ENCODE measurements at regions not wholly inside any gene's neighbourhood (a gene's known extent, or its start where the extent isn't known, plus 50 kb on each side); places are given as distances from the start of the nearest gene placed in this dataset.

DNA sequence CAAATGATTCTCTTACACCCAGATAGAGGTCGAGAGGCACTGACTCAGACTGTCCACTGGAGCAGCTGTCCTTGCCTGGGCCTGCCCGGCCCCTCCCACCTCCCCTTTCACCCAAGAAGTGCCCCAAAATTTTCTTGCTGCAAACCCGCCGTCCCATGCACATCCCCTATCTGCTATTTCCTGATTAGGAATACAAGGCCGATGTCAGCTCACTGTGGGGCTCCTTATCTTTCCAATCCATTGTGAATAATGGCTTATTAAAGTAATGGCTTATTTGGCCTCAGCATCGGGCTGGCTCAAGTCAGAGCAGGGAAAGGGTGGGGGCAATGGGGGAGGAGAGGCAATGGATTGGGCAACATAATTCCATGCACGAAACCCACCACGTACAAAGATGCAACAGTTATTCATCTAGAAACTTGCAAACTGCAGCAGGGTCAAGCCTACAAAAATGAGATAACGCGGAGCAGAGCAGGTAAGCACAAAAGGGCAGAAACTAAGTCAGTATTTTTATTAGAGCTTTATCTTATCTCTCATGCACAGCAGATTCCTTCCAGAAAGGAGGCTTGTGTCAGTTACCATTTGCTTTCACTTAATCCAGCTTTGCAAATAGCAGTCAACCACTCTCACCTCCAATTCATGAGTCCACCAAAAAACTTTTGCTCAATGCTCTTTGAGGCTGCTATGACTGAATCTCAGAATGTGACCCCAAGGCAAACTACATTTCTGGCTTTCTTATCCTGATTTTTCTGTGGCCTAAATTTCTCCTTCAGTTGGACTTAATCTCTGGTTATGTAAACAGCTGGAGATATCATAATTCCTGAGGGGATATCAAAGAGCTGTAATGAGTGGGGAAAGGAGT, 138.2 kb upstream of the OSMR start:
- CTCF ChIA-PET = no interaction called here
- 96% methylated on average over 7 of the region's 10 CpGs for WGBS (ENCODE audit: insufficient coverage)

GRCh38 chr5:38709678-38710306, 136.0 kb upstream of the OSMR start:
- no peaks in the 10 kb centered on the region for H3K36me3 ChIP-seq (ENCODE audit: control insufficient read depth in 4 of 4, insufficient read depth in 4 of 4, low read length in 3 of 4)
- no peak overlapping the region for H3K27ac ChIP-seq (ENCODE audit: insufficient read depth in 1 of 2, low read depth in 1 of 2, low read length in 2 of 2, poor library complexity in 1 of 2, severe bottlenecking in 2 of 2)
- no peak overlapping the region for H3K4me3 ChIP-seq (ENCODE audit: control insufficient read depth in 1 of 7, extremely low read depth in 1 of 7, insufficient read depth in 4 of 7, low read depth in 2 of 7, low read length in 6 of 7)
- ChIA-PET CTCF (no interaction called here), POLR2A (no interaction called here)
- H3K4me1 ChIP-seq (ENCODE audit: control extremely low read depth in 1 of 4, control insufficient read depth in 4 of 4, insufficient read depth in 4 of 4, low read length in 3 of 4) = no peaks in the 10 kb centered on the region
- DNase-seq = no peak
- peaks cover 0 to 3% (median 0%) of the 10 kb centered on the region in 5 experiments for H3K27me3 ChIP-seq (replicated peaks in 2 of 5; ENCODE audit: control insufficient read depth in 4 of 5, insufficient read depth in 5 of 5, low read length in 4 of 5)
- H3K9me3 ChIP-seq (ENCODE audit: control extremely low read depth in 1 of 5, control insufficient read depth in 4 of 5, insufficient read depth in 2 of 5, low read depth in 1 of 5, low read length in 4 of 5) = no peaks in the 10 kb centered on the region
- WGBS (ENCODE audit: insufficient coverage) = no CpG with 5 or more reads among the region's 2 CpGs

More for the DNA sequence above, 138.2 kb upstream of the OSMR start:
- Histone ChIP-seq H3K4me3 (ENCODE audit: control insufficient read depth in 1 of 7, extremely low read depth in 1 of 7, insufficient read depth in 4 of 7, low read depth in 2 of 7, low read length in 6 of 7) (no peak overlapping the region), H3K27me3 (replicated peaks in 2 of 5; ENCODE audit: control insufficient read depth in 4 of 5, insufficient read depth in 5 of 5, low read length in 4 of 5) (peaks cover 0 to 3% (median 0%) of the 10 kb centered on the region in 5 experiments), H3K9me3 (ENCODE audit: control extremely low read depth in 1 of 5, control insufficient read depth in 4 of 5, insufficient read depth in 2 of 5, low read depth in 1 of 5, low read length in 4 of 5) (no peaks in the 10 kb centered on the region), H3K4me1 (ENCODE audit: control extremely low read depth in 1 of 4, control insufficient read depth in 4 of 4, insufficient read depth in 4 of 4, low read length in 3 of 4) (no peaks in the 10 kb centered on the region), H3K27ac (ENCODE audit: insufficient read depth in 1 of 2, low read depth in 1 of 2, low read length in 2 of 2, poor library complexity in 1 of 2, severe bottlenecking in 2 of 2) (no peak overlapping the region), H3K36me3 (ENCODE audit: control insufficient read depth in 4 of 4, insufficient read depth in 4 of 4, low read length in 3 of 4) (no peaks in the 10 kb centered on the region)
- POLR2A ChIA-PET = no interaction called here
- no peak for DNase-seq

DNA sequence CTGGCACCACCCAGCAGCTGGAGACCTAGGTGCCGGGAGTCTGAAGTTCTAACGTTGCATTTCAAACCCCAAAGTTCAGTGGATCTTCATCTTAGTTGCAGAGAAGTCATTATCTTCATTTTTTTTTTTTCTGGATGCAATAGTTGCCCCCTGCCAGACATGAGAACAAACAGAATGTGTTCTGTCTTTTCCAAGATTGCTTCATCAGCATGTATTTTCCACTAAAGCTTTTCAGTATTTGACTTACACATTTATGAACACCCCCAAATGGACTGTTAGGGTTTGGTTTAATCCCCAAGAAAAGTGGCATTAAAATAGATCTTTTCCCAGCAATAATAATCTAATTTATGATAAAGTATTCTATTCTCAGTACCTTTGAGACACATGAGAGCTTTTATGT, 135.2 kb upstream of the OSMR start:
- Histone ChIP-seq H3K9me3 (ENCODE audit: control extremely low read depth in 1 of 5, control insufficient read depth in 4 of 5, insufficient read depth in 2 of 5, low read depth in 1 of 5, low read length in 4 of 5) (no peaks in the 10 kb centered on the region), H3K27ac (ENCODE audit: insufficient read depth in 1 of 2, low read depth in 1 of 2, low read length in 2 of 2, poor library complexity in 1 of 2, severe bottlenecking in 2 of 2) (no peak overlapping the region), H3K4me1 (ENCODE audit: control extremely low read depth in 1 of 4, control insufficient read depth in 4 of 4, insufficient read depth in 4 of 4, low read length in 3 of 4) (no peaks in the 10 kb centered on the region), H3K4me3 (ENCODE audit: control insufficient read depth in 1 of 7, extremely low read depth in 1 of 7, insufficient read depth in 4 of 7, low read depth in 2 of 7, low read length in 6 of 7) (no peak overlapping the region), H3K36me3 (ENCODE audit: control insufficient read depth in 4 of 4, insufficient read depth in 4 of 4, low read length in 3 of 4) (no peaks in the 10 kb centered on the region), H3K27me3 (replicated peaks in 2 of 5; ENCODE audit: control insufficient read depth in 4 of 5, insufficient read depth in 5 of 5, low read length in 4 of 5) (peaks cover 0 to 3% (median 0%) of the 10 kb centered on the region in 5 experiments)
- 100% methylated on average over 2 of the region's 2 CpGs for whole genome bisulfite sequencing (ENCODE audit: insufficient coverage)
- CTCF ChIA-PET = no interaction called here
- no peak for DNase-seq
- POLR2A ChIA-PET = no interaction called here

DNA sequence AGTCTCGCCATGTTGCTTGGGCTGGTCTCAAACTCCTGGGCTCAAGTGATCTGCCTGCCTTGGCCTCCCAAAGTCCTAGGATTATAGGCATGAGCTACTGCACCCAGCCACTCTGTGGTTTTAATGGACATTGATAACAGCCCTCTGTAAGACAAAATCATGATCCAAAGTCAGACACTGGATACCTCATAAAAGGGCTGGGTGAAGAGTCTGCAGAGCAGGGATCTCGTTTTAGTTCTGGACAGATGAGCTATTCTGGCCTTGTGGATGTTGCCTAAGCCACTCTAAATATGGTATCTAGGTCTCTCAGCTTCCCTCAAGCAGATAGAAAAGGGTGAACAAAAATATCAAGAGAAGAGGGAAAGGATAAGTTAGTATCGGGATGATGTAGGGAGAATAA, 133.4 kb upstream of the OSMR start:
- H3K27me3 ChIP-seq (replicated peaks in 2 of 5; ENCODE audit: control insufficient read depth in 4 of 5, insufficient read depth in 5 of 5, low read length in 4 of 5) = peaks cover 0 to 2% (median 0%) of the 10 kb centered on the region in 5 experiments
- no peaks in the 10 kb centered on the region for H3K9me3 ChIP-seq (ENCODE audit: control extremely low read depth in 1 of 5, control insufficient read depth in 4 of 5, insufficient read depth in 2 of 5, low read depth in 1 of 5, low read length in 4 of 5)
- no peak overlapping the region for H3K27ac ChIP-seq (ENCODE audit: insufficient read depth in 1 of 2, low read depth in 1 of 2, low read length in 2 of 2, poor library complexity in 1 of 2, severe bottlenecking in 2 of 2)
- DNase-seq = no peak
- 92% methylated on average over 2 of the region's 3 CpGs for WGBS (ENCODE audit: insufficient coverage)
- CTCF ChIA-PET = no interaction called here
- H3K36me3 ChIP-seq (ENCODE audit: control insufficient read depth in 4 of 4, insufficient read depth in 4 of 4, low read length in 3 of 4) = no peaks in the 10 kb centered on the region
- no peaks in the 10 kb centered on the region for H3K4me1 ChIP-seq (ENCODE audit: control extremely low read depth in 1 of 4, control insufficient read depth in 4 of 4, insufficient read depth in 4 of 4, low read length in 3 of 4)
- no peak overlapping the region for H3K4me3 ChIP-seq (ENCODE audit: control insufficient read depth in 1 of 7, extremely low read depth in 1 of 7, insufficient read depth in 4 of 7, low read depth in 2 of 7, low read length in 6 of 7)
- POLR2A ChIA-PET = no interaction called here

DNA sequence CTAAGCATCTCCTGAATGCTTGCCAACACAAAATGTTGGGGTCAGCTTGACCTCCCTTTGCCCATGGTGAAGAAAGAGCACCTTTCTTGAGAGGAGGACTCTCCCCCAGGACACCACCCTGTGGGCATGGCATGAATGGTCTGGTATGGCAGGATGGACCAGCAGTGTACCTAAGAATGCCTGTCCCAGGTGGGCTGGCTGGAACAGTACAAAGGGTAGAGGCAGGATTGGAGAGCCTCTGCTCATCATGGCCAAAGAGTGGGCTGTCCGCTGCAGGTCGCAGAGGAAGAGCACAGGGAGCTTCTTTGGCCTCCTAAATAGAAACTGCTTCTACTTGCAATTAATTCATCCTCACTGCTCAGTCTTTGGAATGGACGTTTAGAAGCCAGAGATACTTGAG, 131.6 kb upstream of the OSMR start:
- Histone ChIP-seq H3K27me3 (replicated peaks in 2 of 5; ENCODE audit: control insufficient read depth in 4 of 5, insufficient read depth in 5 of 5, low read length in 4 of 5) (peaks cover 0 to 2% (median 0%) of the 10 kb centered on the region in 5 experiments), H3K4me3 (ENCODE audit: control insufficient read depth in 1 of 7, extremely low read depth in 1 of 7, insufficient read depth in 4 of 7, low read depth in 2 of 7, low read length in 6 of 7) (no peak overlapping the region), H3K9me3 (ENCODE audit: control extremely low read depth in 1 of 5, control insufficient read depth in 4 of 5, insufficient read depth in 2 of 5, low read depth in 1 of 5, low read length in 4 of 5) (no peaks in the 10 kb centered on the region), H3K36me3 (ENCODE audit: control insufficient read depth in 4 of 4, insufficient read depth in 4 of 4, low read length in 3 of 4) (no peaks in the 10 kb centered on the region), H3K4me1 (ENCODE audit: control extremely low read depth in 1 of 4, control insufficient read depth in 4 of 4, insufficient read depth in 4 of 4, low read length in 3 of 4) (no peaks in the 10 kb centered on the region), H3K27ac (ENCODE audit: insufficient read depth in 1 of 2, low read depth in 1 of 2, low read length in 2 of 2, poor library complexity in 1 of 2, severe bottlenecking in 2 of 2) (no peak overlapping the region)
- ChIA-PET CTCF (no interaction called here), POLR2A (no interaction called here)
- 100% methylated on average over 2 of the region's 3 CpGs for WGBS (ENCODE audit: insufficient coverage)
- no peak for DNase-seq

- no CpG with 5 or more reads among the region's 1 CpG for WGBS (ENCODE audit: insufficient coverage)
- ChIA-PET POLR2A (no interaction called here), CTCF (no interaction called here)
Observed at GRCh38 chr5:38714703-38715355, 131.0 kb upstream of the OSMR start.

DNA sequence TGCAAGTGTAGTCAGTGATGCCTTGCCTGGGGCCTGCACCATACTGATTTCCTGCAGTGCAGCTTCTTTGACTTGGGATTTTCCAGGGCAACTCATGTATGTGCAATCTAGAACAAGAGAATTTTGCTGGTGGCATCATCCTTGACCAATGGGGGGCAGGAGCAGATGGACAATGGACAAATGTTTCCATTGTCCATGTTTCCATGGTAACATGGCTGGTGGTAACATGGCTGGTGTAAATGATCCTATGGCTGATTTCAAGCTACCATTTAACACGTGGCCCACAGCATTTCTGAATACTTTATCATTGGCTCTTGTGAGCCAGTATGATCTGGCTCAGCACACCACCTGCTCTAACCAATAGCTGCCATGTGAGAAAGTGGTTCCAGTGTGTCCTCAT, 130.1 kb upstream of the OSMR start:
- Histone ChIP-seq H3K27me3 (replicated peaks in 2 of 5; ENCODE audit: control insufficient read depth in 4 of 5, insufficient read depth in 5 of 5, low read length in 4 of 5) (peaks cover 0 to 8% (median 0%) of the 10 kb centered on the region in 5 experiments), H3K36me3 (ENCODE audit: control insufficient read depth in 4 of 4, insufficient read depth in 4 of 4, low read length in 3 of 4) (no peaks in the 10 kb centered on the region), H3K27ac (ENCODE audit: insufficient read depth in 1 of 2, low read depth in 1 of 2, low read length in 2 of 2, poor library complexity in 1 of 2, severe bottlenecking in 2 of 2) (no peak overlapping the region), H3K9me3 (ENCODE audit: control extremely low read depth in 1 of 5, control insufficient read depth in 4 of 5, insufficient read depth in 2 of 5, low read depth in 1 of 5, low read length in 4 of 5) (no peaks in the 10 kb centered on the region), H3K4me1 (ENCODE audit: control extremely low read depth in 1 of 4, control insufficient read depth in 4 of 4, insufficient read depth in 4 of 4, low read length in 3 of 4) (no peaks in the 10 kb centered on the region), H3K4me3 (ENCODE audit: control insufficient read depth in 1 of 7, extremely low read depth in 1 of 7, insufficient read depth in 4 of 7, low read depth in 2 of 7, low read length in 6 of 7) (no peak overlapping the region)
- WGBS (ENCODE audit: insufficient coverage) = no CpG with 5 or more reads among the region's 1 CpG
- CTCF ChIA-PET = no interaction called here
- POLR2A ChIA-PET = no interaction called here
- no peak for DNase-seq

More at GRCh38 chr5:38714703-38715355, 131.0 kb upstream of the OSMR start:
- Histone ChIP-seq H3K4me3 (ENCODE audit: control insufficient read depth in 1 of 7, extremely low read depth in 1 of 7, insufficient read depth in 4 of 7, low read depth in 2 of 7, low read length in 6 of 7) (no peak overlapping the region), H3K36me3 (ENCODE audit: control insufficient read depth in 4 of 4, insufficient read depth in 4 of 4, low read length in 3 of 4) (no peaks in the 10 kb centered on the region), H3K4me1 (ENCODE audit: control extremely low read depth in 1 of 4, control insufficient read depth in 4 of 4, insufficient read depth in 4 of 4, low read length in 3 of 4) (no peaks in the 10 kb centered on the region), H3K9me3 (ENCODE audit: control extremely low read depth in 1 of 5, control insufficient read depth in 4 of 5, insufficient read depth in 2 of 5, low read depth in 1 of 5, low read length in 4 of 5) (no peaks in the 10 kb centered on the region), H3K27ac (ENCODE audit: insufficient read depth in 1 of 2, low read depth in 1 of 2, low read length in 2 of 2, poor library complexity in 1 of 2, severe bottlenecking in 2 of 2) (no peak overlapping the region), H3K27me3 (replicated peaks in 2 of 5; ENCODE audit: control insufficient read depth in 4 of 5, insufficient read depth in 5 of 5, low read length in 4 of 5) (peaks cover 0 to 5% (median 0%) of the 10 kb centered on the region in 5 experiments)
- no peak for DNase-seq

Measured in common myeloid progenitor, CD34-positive (primary cell).